Adrenal gland (tissue), 9 donors: ENCODE measurements at regions not wholly inside any gene's neighbourhood (a gene's known extent, or its start where the extent isn't known, plus 50 kb on each side); places are given as distances from the start of the nearest gene placed in this dataset.
"Not testable (repeated sequence)": the region's sequence is repeated elsewhere in the genome, so short reads cannot be mapped to it uniquely, and the experiment has no call there.

Experiments
- DNase-seq, 7 donors: peaks; one replicate each; pipeline ENCODE4 v3.0.0-alpha.2; 2019 to 2020
- H3K27ac ChIP-seq, 5 donors: fragments of 200-600 bp; sonication (generic) in 4 of 5; 1 replicate in 3 of 5; 2 replicates in 2 of 5; pipeline versions ENCODE4 v1.5.1 to v1.8.0; 2016 to 2020; ENCODE audit warnings: mild to moderate bottlenecking in 1 of 5
- H3K27me3 ChIP-seq: fragments of 200-600 bp; 2 replicates; pipeline ENCODE4 v1.8.0; 2021
- H3K36me3 ChIP-seq, 2 donors: fragments of 200-600 bp; replicated peaks in 1 of 2; 1 replicate in 1 of 2; 2 replicates in 1 of 2; pipeline versions ENCODE4 v1.5.1 to v1.8.0; 2018 to 2022
- H3K4me1 ChIP-seq, 2 donors: fragments of 200-600 bp; replicated peaks in 1 of 2; 1 replicate in 1 of 2; 2 replicates in 1 of 2; pipeline versions ENCODE4 v1.5.1 to v1.8.0; 2018 to 2021
- H3K4me3 ChIP-seq, 4 donors: fragments of 200-600 bp; sonication (generic) in 3 of 4; one replicate each; pipeline ENCODE4 v1.5.1; 2016 to 2018
- H3K9me3 ChIP-seq, 3 donors: fragments of 200-600 bp; sonication (generic) in 1 of 3; replicated peaks in 1 of 3; 1 replicate in 2 of 3; 2 replicates in 1 of 3; pipeline versions ENCODE4 v1.5.1 to v1.8.0; 2016 to 2021
- POLR2A ChIP-seq, 2 donors: fragments of 450-650 bp; IDR thresholded peaks; one replicate each; pipeline ENCODE4 v1.6.1; 2017; ENCODE audit warnings: antibody characterized with exemption in 2 of 2, mild to moderate bottlenecking in 2 of 2, moderate library complexity in 1 of 2
- WGBS, 4 donors: extraction: QIAGEN DNeasy Blood & Tissue Kit in 2 of 4; methylation state at CpG; one replicate each; pipeline versions ENCODE4 v1.1.5 to v1.1.7; 2013 to 2017; 5-methylcytosine and 5-hydroxymethylcytosine counted together
- intact Hi-C, 2 donors: fragments of 100-400 bp; cut with DNase I; formaldehyde crosslinking; loops; one replicate each; pipeline versions ENCODE4 v1.14.1 to v1.15.0; 2022 to 2023
- TF ChIP-seq, protein P1 (sequence below), 6 experiments: fragments of 450-650 bp in 4 of 6; fragments of 200-600 bp in 2 of 6; sonication (generic) in 1 of 6; IDR thresholded peaks; 1 replicate in 5 of 6; 2 replicates in 1 of 6; pipeline versions ENCODE4 v1.5.1 to v1.8.0; 2016 to 2021; ENCODE audit warnings: antibody characterized with exemption in 6 of 6, mild to moderate bottlenecking in 2 of 6, moderate library complexity in 1 of 6
- donor health status: healthy with polysubstance abuse.
- donor health status: Bipolar disorder and iron deficiency.
- donor health status: DM: yes; HTN: yes; CAD: no.
- donor health status: DM: no; HTN: no; CAD: no.
- donor health status: DM: no; HTN: no; CAD: no.

DNA sequence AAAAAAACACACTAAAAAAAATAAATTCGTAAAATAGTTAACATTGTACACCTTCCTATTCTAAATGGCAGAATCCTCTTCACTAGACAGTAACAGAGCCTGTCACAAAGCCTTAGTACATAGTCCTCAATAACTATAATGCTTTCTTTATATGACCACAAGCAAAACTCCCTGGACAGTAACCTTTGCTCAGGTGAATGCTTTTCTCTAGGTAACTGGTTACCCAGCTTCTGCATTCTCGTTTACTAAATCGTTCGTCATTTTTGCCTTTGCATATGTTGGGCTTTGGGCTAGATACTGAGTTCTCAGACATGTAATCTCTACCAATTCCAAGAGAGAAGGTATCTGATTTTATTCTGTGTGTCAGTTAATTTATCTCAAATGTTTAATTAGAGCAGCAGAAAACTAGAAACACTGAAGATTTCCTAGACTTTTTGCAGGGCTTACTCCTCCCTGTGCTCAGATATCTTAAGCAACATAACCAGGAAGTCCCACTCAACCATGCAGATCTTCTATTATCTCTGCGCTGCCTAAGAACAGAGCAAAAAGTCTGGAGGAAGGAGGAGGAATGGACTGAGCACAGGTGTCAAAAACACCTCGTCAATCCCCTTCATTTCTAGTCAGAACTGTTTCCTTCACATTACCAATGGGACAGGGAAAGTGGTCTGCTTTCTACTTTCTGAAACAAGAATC lies 247.7 kb downstream of the SOCS6 start:
- no peak overlapping the region for H3K4me3 ChIP-seq
- intact Hi-C loops: no loop called here
- H3K27ac ChIP-seq: no peak overlapping the region
- TF ChIP-seq, protein P1, sequence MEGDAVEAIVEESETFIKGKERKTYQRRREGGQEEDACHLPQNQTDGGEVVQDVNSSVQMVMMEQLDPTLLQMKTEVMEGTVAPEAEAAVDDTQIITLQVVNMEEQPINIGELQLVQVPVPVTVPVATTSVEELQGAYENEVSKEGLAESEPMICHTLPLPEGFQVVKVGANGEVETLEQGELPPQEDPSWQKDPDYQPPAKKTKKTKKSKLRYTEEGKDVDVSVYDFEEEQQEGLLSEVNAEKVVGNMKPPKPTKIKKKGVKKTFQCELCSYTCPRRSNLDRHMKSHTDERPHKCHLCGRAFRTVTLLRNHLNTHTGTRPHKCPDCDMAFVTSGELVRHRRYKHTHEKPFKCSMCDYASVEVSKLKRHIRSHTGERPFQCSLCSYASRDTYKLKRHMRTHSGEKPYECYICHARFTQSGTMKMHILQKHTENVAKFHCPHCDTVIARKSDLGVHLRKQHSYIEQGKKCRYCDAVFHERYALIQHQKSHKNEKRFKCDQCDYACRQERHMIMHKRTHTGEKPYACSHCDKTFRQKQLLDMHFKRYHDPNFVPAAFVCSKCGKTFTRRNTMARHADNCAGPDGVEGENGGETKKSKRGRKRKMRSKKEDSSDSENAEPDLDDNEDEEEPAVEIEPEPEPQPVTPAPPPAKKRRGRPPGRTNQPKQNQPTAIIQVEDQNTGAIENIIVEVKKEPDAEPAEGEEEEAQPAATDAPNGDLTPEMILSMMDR (IDR thresholded peaks at IDR 0.05): no peak
- no peak for TF ChIP-seq POLR2A (IDR thresholded peaks at IDR 0.05)
- H3K36me3 ChIP-seq: no peaks in the 10 kb centered on the region
- no peaks in the 10 kb centered on the region for H3K27me3 ChIP-seq
- DNase-seq: no peak
- H3K4me1 ChIP-seq: no peaks in the 10 kb centered on the region
- no peaks in the 10 kb centered on the region for H3K9me3 ChIP-seq
- 66 to 75% (median 72%) methylated on average over 6 of the region's 6 CpGs for WGBS, 4 donors

DNA sequence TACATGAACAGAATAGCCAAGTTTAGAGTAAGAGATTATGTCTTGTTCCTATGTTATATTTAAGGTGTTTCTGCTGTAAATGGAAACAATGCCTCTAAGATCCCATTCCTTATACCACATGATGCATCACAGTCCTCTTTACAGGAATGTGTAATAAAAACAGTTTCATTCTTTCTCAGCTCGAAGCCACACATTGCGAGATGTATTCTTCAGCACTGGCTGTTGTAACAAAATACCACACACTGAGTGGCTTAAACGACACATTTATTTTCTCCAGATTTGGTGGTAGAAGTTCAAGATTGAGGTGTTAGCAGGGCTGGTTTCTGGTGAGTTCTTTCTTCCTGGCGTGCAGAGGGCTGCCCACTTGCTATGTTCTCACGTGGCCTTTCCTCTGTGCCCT lies 246.2 kb downstream of the SOCS6 start:
- intact Hi-C loops: no loop called here
- Histone ChIP-seq H3K27ac (no peak overlapping the region), H3K4me1 (no peaks in the 10 kb centered on the region), H3K4me3 (no peak overlapping the region), H3K27me3 (no peaks in the 10 kb centered on the region), H3K36me3 (no peaks in the 10 kb centered on the region), H3K9me3 (no peaks in the 10 kb centered on the region)
- WGBS, 4 donors: 57 to 74% (median 63%) methylated on average over 5 of the region's 5 CpGs
- no peak for TF ChIP-seq POLR2A (IDR thresholded peaks at IDR 0.05)
- TF ChIP-seq, protein P1 (IDR thresholded peaks at IDR 0.05): no peak
- no peak for DNase-seq

DNA sequence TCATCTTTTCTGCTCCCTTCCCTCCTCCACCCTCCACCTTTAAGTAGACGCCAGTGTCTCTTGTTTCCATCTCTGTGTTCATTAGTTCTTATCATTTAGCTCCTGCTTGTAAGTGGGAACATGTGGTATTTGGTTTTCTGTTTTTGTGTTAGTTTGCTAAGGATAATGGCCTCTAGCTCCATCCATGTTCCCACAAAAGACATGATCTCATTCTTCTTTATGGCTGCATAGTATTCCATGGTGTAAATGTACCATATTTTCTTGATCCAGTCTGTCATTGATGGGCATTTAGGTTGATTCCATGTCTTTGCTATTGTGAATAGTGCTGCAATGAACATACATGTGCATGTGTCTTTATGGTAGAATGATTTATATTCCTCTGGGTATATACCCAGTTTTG lies 236.5 kb downstream of the SOCS6 start:
- intact Hi-C loops, H3K4me3 ChIP-seq, DNase-seq, H3K27ac ChIP-seq, H3K4me1 ChIP-seq, H3K36me3 ChIP-seq, H3K9me3 ChIP-seq, H3K27me3 ChIP-seq: not testable (repeated sequence)
- WGBS, 4 donors: 79 to 100% (median 84%) methylated on average over 1 of the region's 1 CpG

DNA sequence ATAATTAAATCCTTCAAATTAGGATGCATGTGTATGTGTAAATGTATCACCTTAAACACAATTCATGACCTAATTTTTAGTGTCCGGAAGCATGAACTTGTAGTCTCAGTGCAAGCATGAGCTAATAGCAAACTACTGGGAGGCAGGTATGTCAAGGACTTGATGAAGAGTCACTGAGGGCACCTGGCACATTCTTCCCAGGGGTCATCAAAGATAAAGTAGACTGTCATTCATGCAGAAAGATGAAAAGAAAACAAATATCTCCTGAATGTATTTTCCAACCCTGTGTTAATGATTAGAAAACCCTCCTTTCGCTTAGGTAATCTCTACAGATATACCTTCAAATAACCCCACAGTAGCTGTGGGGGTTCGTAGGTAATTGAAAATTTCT lies 234.9 kb downstream of the SOCS6 start:
- 76 to 90% (median 78%) methylated on average over 3 of the region's 3 CpGs for WGBS, 4 donors
- H3K4me3 ChIP-seq: no peak overlapping the region
- no peak for DNase-seq
- H3K4me1 ChIP-seq: no peaks in the 10 kb centered on the region
- H3K9me3 ChIP-seq: no peaks in the 10 kb centered on the region
- no peaks in the 10 kb centered on the region for H3K27me3 ChIP-seq
- no peak overlapping the region for H3K27ac ChIP-seq
- intact Hi-C loops: no loop called here
- no peaks in the 10 kb centered on the region for H3K36me3 ChIP-seq
- TF ChIP-seq, protein P1 (IDR thresholded peaks at IDR 0.05): no peak
- no peak for TF ChIP-seq POLR2A (IDR thresholded peaks at IDR 0.05)
